C4-2B (cell line): ENCODE measurements at regions not wholly inside any gene's neighbourhood (a gene's known extent, or its start where the extent isn't known, plus 50 kb on each side); places are given as distances from the start of the nearest gene placed in this dataset.
"Not testable (repeated sequence)": the region's sequence is repeated elsewhere in the genome, so short reads cannot be mapped to it uniquely, and the experiment has no call there.

Experiments
- CTCF ChIP-seq: fragments of 450-650 bp; conservative IDR thresholded peaks from 2 replicates; pipeline ENCODE4 v1.5.1; 2017; ENCODE audit warnings: mild to moderate bottlenecking
- ZFX ChIP-seq: fragments of 450-650 bp; IDR thresholded peaks from 2 replicates; pipeline ENCODE4 v1.6.1; 2017

- not testable (repeated sequence) for TF ChIP-seq CTCF, ZFX
These were observed 207.5 kb upstream of the IRF2BP2 start for GRCh38 chr1:234817313-234818039.
